Endothelial cell of umbilical vein (primary cell): ENCODE measurements at regions not wholly inside any gene's neighbourhood (a gene's known extent, or its start where the extent isn't known, plus 50 kb on each side); places are given as distances from the start of the nearest gene placed in this dataset.

ENCODE experiments used
- CTCF ChIP-seq, 2 donors: IDR thresholded peaks; 1 replicate in 1 of 2; 2 replicates in 1 of 2; pipeline ENCODE4 v1.5.1; 2011; ENCODE audit warnings: low read length in 2 of 2, mild to moderate bottlenecking in 2 of 2, moderate library complexity in 2 of 2, control low read depth in 1 of 2, inconsistent platforms in 1 of 2, low read depth in 1 of 2; ENCODE audit not compliant: insufficient read depth in 1 of 2; ENCODE audit errors: extremely low read depth in 1 of 2
- EZH2 ChIP-seq: IDR thresholded peaks from 2 replicates; pipeline ENCODE4 v1.6.1; 2012; ENCODE audit warnings: borderline replicate concordance, low read depth, mild to moderate bottlenecking, moderate library complexity, low read length, inconsistent platforms; ENCODE audit not compliant: severe bottlenecking
- FOS ChIP-seq: IDR thresholded peaks from 2 replicates; pipeline ENCODE4 v1.6.1; 2011; ENCODE audit warnings: mild to moderate bottlenecking, low read length, moderate library complexity, borderline replicate concordance; ENCODE audit not compliant: insufficient read depth
- MAX ChIP-seq: IDR thresholded peaks from 2 replicates; pipeline ENCODE4 v1.6.1; 2011; ENCODE audit not compliant: insufficient read depth, insufficient read length
- MYC ChIP-seq: IDR thresholded peaks from one replicate; pipeline ENCODE4 v1.6.1; 2011; ENCODE audit warnings: mild to moderate bottlenecking, low read depth, low read length
- POLR2A ChIP-seq: IDR thresholded peaks from 2 replicates; pipeline ENCODE4 v1.6.1; 2012; ENCODE audit warnings: low read depth, mild to moderate bottlenecking, control low read depth, low read length
- POLR2AphosphoS5 ChIP-seq: IDR thresholded peaks from 2 replicates; pipeline ENCODE4 v1.6.1; 2012; ENCODE audit warnings: low read depth, mild to moderate bottlenecking, control low read depth, low read length, moderate library complexity; ENCODE audit not compliant: insufficient read depth

GRCh38 chr1:199197695-199198094 is 558.9 kb downstream of the PTPRC start:
- TF ChIP-seq CTCF (IDR thresholded peaks at IDR 0.05; ENCODE audit: extremely low read depth in 1 of 2, insufficient read depth in 1 of 2, low read depth in 1 of 2, low read length in 2 of 2): no peak
- TF ChIP-seq POLR2AphosphoS5: no peak
- TF ChIP-seq FOS: no peak
- TF ChIP-seq POLR2A: no peak
- no peak for TF ChIP-seq MYC
- TF ChIP-seq MAX: no peak
- TF ChIP-seq EZH2: no peak
